SU-DHL-6 (cell line): ENCODE measurements at regions not wholly inside any gene's neighbourhood (a gene's known extent, or its start where the extent isn't known, plus 50 kb on each side); places are given as distances from the start of the nearest gene placed in this dataset.

Experiments
- H2AFZ ChIP-seq: fragments of 200-600 bp; sonication (generic); 2 replicates; pipeline ENCODE4 v1.6.1; 2014; ENCODE audit warnings: low read depth, mild to moderate bottlenecking, moderate library complexity, mixed read lengths, antibody characterized with exemption, low read length; ENCODE audit not compliant: severe bottlenecking
- H3F3A ChIP-seq: fragments of 200-600 bp; shearing (Covaris generic); 2 replicates; pipeline ENCODE4 v1.6.0; 2016; ENCODE audit warnings: antibody characterized with exemption, mild to moderate bottlenecking; ENCODE audit not compliant: insufficient read depth
- H3K27ac ChIP-seq: fragments of 200-600 bp; sonication (generic); 2 replicates; pipeline ENCODE4 v1.5.1; 2016; ENCODE audit warnings: low read depth, mild to moderate bottlenecking, low read length, moderate library complexity, mixed read lengths
- H3K27me3 ChIP-seq: fragments of 200-600 bp; sonication (generic), shearing (Covaris generic); 2 replicates; pipeline ENCODE4 v1.6.0; 2014; ENCODE audit warnings: mild to moderate bottlenecking, low read length
- H3K36me3 ChIP-seq: fragments of 200-600 bp; sonication (generic); 2 replicates; pipeline ENCODE4 v1.6.1; 2014; ENCODE audit warnings: mild to moderate bottlenecking, low read length, mixed read lengths
- H3K4me2 ChIP-seq: fragments of 300-600, 200-600 bp; shearing (Covaris generic), sonication (generic); 2 replicates; pipeline ENCODE4 v1.6.0; 2014; ENCODE audit warnings: low read length, low read depth, mild to moderate bottlenecking; ENCODE audit not compliant: poor library complexity, severe bottlenecking
- H3K4me3 ChIP-seq: fragments of 200-600 bp; sonication (generic); 2 replicates; pipeline ENCODE4 v1.5.1; 2014; ENCODE audit warnings: antibody characterized with exemption, low read length, mild to moderate bottlenecking, mixed read lengths; ENCODE audit not compliant: insufficient read depth, poor library complexity, severe bottlenecking
- H3K79me2 ChIP-seq: fragments of 200-600 bp; sonication (generic); 2 replicates; pipeline ENCODE4 v1.6.1; 2014; ENCODE audit warnings: mild to moderate bottlenecking, low read length, moderate library complexity; ENCODE audit not compliant: insufficient read depth
- H3K9ac ChIP-seq: fragments of 200-600 bp; sonication (generic); 2 replicates; pipeline ENCODE4 v1.7.0; 2014; ENCODE audit warnings: mild to moderate bottlenecking, low read length
- H3K9me2 ChIP-seq: fragments of 200-600 bp; sonication (generic); replicated peaks from 2 replicates; pipeline ENCODE4 v1.6.1; 2014; ENCODE audit warnings: low read length; ENCODE audit not compliant: insufficient read depth
- H3K9me3 ChIP-seq: fragments of 200-600 bp; sonication (generic); 2 replicates; pipeline ENCODE4 v1.6.1; 2014; ENCODE audit warnings: low read length, mixed read lengths; ENCODE audit not compliant: insufficient read depth
- H4K20me1 ChIP-seq: fragments of 200-600 bp; sonication (generic); 2 replicates; pipeline ENCODE4 v1.6.1; 2014; ENCODE audit warnings: low read depth, mild to moderate bottlenecking, antibody characterized with exemption, low read length, moderate library complexity, mixed read lengths
- EZH2phosphoT487 ChIP-seq: fragments of 200-600 bp; sonication (generic), shearing (Covaris generic); conservative IDR thresholded peaks from 2 replicates; pipeline ENCODE4 v1.6.1; 2018; ENCODE audit warnings: mild to moderate bottlenecking, antibody characterized with exemption, low read length, moderate library complexity, mixed read lengths
- TF ChIP-seq, protein P1 (sequence below): fragments of 200-600 bp; sonication (generic); IDR thresholded peaks from one replicate; pipeline ENCODE4 v1.5.1; 2017; ENCODE audit warnings: antibody characterized with exemption, mild to moderate bottlenecking, low read length, moderate library complexity; ENCODE audit not compliant: insufficient read depth, poor library complexity, severe bottlenecking

DNA sequence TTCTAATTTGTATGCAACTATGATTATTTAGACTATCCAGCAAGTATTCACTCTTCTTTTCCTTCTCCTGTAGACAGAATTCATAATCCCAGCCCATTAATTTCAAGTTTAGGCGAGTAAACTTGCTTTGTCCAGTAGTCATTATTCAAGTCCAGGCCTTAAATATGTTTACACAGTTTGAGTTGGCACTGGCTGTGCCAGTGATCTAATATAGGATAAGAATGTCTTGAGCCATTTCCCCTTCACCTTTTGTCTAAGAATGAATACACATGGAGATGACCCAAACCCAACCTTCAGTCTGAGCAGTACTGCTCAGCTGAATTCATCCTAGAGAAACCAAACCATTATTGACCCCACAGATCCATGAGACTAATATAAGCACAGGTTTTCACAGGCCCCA, 930.4 kb upstream of the CDH8 start:
- H3K9ac ChIP-seq, result no peak overlapping the region
- no peaks in the 10 kb centered on the region for H3K36me3 ChIP-seq
- H3K9me2 ChIP-seq, result no peaks in the 10 kb centered on the region
- H3F3A ChIP-seq, result no peaks in the 10 kb centered on the region
- H3K79me2 ChIP-seq, result no peaks in the 10 kb centered on the region
- H3K27ac ChIP-seq, result no peak overlapping the region
- no peak overlapping the region for H3K4me2 ChIP-seq
- TF ChIP-seq, protein P1, sequence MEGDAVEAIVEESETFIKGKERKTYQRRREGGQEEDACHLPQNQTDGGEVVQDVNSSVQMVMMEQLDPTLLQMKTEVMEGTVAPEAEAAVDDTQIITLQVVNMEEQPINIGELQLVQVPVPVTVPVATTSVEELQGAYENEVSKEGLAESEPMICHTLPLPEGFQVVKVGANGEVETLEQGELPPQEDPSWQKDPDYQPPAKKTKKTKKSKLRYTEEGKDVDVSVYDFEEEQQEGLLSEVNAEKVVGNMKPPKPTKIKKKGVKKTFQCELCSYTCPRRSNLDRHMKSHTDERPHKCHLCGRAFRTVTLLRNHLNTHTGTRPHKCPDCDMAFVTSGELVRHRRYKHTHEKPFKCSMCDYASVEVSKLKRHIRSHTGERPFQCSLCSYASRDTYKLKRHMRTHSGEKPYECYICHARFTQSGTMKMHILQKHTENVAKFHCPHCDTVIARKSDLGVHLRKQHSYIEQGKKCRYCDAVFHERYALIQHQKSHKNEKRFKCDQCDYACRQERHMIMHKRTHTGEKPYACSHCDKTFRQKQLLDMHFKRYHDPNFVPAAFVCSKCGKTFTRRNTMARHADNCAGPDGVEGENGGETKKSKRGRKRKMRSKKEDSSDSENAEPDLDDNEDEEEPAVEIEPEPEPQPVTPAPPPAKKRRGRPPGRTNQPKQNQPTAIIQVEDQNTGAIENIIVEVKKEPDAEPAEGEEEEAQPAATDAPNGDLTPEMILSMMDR, result no peak
- TF ChIP-seq EZH2phosphoT487, result no peak
- H2AFZ ChIP-seq, result no peak overlapping the region
- H3K27me3 ChIP-seq, result no peaks in the 10 kb centered on the region
- H3K9me3 ChIP-seq, result no peaks in the 10 kb centered on the region
- no peaks in the 10 kb centered on the region for H4K20me1 ChIP-seq
- H3K4me3 ChIP-seq, result no peak overlapping the region

DNA sequence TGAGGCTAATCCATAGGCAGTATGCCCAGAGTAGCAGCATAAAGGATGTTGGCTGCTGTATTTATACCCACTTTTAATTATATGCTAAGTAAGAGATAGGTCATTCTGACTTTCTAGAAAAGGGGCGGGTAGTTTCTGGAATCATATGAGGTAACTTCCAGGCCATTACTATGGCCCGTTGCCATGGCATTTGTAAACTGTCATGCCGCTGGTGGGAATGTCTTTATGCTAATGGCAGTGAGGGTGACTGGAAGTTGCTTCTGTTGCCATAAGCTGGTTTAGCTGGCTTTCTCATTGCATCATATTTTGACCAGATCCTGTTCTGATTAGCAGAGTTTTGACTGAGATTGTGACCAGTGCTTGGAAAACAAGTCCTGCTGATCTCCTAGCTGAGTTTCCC, 929.6 kb upstream of the CDH8 start:
- no peak overlapping the region for H3K4me3 ChIP-seq
- H2AFZ ChIP-seq, result no peak overlapping the region
- no peak overlapping the region for H3K9ac ChIP-seq
- no peaks in the 10 kb centered on the region for H4K20me1 ChIP-seq
- no peaks in the 10 kb centered on the region for H3K9me2 ChIP-seq
- TF ChIP-seq, protein P1, result no peak
- no peak overlapping the region for H3K4me2 ChIP-seq
- no peaks in the 10 kb centered on the region for H3K27me3 ChIP-seq
- H3K79me2 ChIP-seq, result no peaks in the 10 kb centered on the region
- no peak overlapping the region for H3K27ac ChIP-seq
- H3K36me3 ChIP-seq, result no peaks in the 10 kb centered on the region
- no peaks in the 10 kb centered on the region for H3K9me3 ChIP-seq
- H3F3A ChIP-seq, result no peaks in the 10 kb centered on the region

DNA sequence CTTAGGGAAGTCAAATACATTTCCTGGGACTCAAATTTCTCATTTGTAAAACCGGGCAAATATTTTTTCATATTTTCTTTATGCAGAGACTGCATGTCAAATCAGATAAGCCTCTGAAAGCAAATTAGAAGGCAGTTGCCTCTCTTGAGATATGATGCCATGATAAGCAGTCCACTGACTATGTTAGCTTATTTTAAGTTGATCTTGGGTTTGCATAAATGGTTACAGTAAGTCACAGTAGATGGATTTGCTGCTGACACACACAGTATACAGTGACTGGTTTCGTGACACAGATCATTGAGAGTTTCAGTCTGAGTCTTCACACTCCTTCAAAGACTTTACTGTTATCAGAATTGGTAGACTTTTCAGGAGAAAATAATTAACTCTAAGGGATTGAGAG, 927.6 kb upstream of the CDH8 start:
- no peak overlapping the region for H2AFZ ChIP-seq
- TF ChIP-seq, protein P1, result no peak
- TF ChIP-seq EZH2phosphoT487, result no peak
- H3K4me3 ChIP-seq, result no peak overlapping the region
- no peaks in the 10 kb centered on the region for H3K9me3 ChIP-seq
- no peaks in the 10 kb centered on the region for H3K36me3 ChIP-seq
- no peaks in the 10 kb centered on the region for H3F3A ChIP-seq
- no peak overlapping the region for H3K27ac ChIP-seq
- no peaks in the 10 kb centered on the region for H3K79me2 ChIP-seq
- H3K27me3 ChIP-seq, result no peaks in the 10 kb centered on the region
- no peaks in the 10 kb centered on the region for H4K20me1 ChIP-seq
- H3K4me2 ChIP-seq, result no peak overlapping the region
- H3K9ac ChIP-seq, result no peak overlapping the region
- H3K9me2 ChIP-seq, result no peaks in the 10 kb centered on the region

DNA sequence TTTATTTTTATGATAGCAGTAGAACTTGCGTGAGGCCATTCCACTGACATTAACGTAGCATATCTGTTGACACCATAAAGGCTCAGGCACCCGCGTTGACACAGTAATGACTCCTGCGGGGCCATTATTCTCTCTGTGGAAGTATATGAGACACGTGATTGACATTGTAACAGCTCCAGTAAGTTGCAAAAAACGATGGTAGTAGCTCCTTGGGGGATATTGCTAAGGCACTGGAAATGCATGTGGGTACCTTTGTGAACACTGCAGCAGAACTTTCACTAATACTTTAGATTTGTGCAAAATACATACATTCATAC, 918.8 kb upstream of the CDH8 start:
- TF ChIP-seq, protein P1, result no peak
- no peak for TF ChIP-seq EZH2phosphoT487
- H3F3A ChIP-seq, result no peaks in the 10 kb centered on the region

More for the DNA sequence above, 918.8 kb upstream of the CDH8 start:
- Histone ChIP-seq H3K9ac (no peak overlapping the region), H3K4me2 (no peak overlapping the region), H4K20me1 (no peaks in the 10 kb centered on the region), H3K36me3 (no peaks in the 10 kb centered on the region), H2AFZ (no peak overlapping the region), H3K4me3 (no peak overlapping the region), H3K9me3 (no peaks in the 10 kb centered on the region), H3K27ac (no peak overlapping the region), H3K9me2 (no peaks in the 10 kb centered on the region; the same call in 1 of the 2 replicates), H3K79me2 (no peaks in the 10 kb centered on the region), H3K27me3 (no peaks in the 10 kb centered on the region)
